ENCODE measurements at regions not wholly inside any gene's neighbourhood (a gene's known extent, or its start where the extent isn't known, plus 50 kb on each side); places are given as distances from the start of the nearest gene placed in this dataset.

DNA sequence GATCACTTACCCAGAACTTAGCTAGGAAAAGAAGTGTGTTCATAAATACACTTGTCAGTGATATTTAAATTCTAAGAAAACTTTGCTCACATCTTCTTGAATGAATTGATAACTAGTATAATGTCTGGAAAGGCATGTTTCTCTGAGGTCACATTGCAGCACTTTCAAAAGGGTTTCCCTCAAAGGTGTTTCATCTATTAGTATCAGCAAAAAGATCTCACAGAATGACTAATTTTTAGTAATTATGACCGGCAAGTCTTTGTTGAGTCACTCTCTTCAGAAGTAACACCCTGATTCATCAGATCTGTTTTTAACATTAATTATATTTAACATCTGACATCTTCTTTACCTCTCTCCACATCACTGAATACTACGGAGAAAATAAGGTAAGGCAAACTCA is 222.3 kb downstream of the IKZF2 start:
- TF ChIP-seq EP300 (IDR thresholded peaks at IDR 0.05), result no peak
- TF ChIP-seq POLR2A (IDR thresholded peaks at IDR 0.05), result no peak
- TF ChIP-seq, protein P1, sequence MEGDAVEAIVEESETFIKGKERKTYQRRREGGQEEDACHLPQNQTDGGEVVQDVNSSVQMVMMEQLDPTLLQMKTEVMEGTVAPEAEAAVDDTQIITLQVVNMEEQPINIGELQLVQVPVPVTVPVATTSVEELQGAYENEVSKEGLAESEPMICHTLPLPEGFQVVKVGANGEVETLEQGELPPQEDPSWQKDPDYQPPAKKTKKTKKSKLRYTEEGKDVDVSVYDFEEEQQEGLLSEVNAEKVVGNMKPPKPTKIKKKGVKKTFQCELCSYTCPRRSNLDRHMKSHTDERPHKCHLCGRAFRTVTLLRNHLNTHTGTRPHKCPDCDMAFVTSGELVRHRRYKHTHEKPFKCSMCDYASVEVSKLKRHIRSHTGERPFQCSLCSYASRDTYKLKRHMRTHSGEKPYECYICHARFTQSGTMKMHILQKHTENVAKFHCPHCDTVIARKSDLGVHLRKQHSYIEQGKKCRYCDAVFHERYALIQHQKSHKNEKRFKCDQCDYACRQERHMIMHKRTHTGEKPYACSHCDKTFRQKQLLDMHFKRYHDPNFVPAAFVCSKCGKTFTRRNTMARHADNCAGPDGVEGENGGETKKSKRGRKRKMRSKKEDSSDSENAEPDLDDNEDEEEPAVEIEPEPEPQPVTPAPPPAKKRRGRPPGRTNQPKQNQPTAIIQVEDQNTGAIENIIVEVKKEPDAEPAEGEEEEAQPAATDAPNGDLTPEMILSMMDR (IDR thresholded peaks at IDR 0.05), result no peak
- TF ChIP-seq POLR2AphosphoS5 (IDR thresholded peaks at IDR 0.05), result no peak

Data from gastroesophageal sphincter (tissue), 3 donors.